ENCODE measurements at regions not wholly inside any gene's neighbourhood (a gene's known extent, or its start where the extent isn't known, plus 50 kb on each side); places are given as distances from the start of the nearest gene placed in this dataset.
"Not testable (repeated sequence)": the region's sequence is repeated elsewhere in the genome, so short reads cannot be mapped to it uniquely, and the experiment has no call there.

DNA sequence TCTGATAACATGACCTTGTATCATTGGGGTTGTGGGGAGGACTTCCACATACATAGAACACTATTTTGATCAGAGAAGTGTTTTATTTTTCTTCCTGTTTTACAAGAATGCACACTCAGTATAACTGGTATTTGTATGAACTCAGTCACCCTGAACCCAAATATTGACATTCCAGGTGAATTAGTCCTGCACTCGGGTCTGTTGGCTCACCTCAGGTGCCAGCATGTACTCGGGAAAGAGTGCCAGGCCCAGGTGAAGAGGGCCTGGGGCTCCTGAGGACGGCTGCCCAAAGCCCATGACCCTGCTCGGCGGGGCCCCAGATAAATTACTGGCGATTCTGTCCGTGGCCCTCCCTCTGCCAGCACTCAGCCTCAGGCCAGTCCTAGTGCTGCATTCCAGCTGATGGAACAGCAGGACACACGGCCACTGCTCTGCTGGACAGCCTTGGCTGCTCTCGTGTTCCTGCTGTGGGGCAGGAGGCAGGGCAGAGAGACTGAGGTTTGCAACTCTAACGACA, 75.4 kb upstream of the TMPRSS2 start:
- no peak for DNase-seq

DNA sequence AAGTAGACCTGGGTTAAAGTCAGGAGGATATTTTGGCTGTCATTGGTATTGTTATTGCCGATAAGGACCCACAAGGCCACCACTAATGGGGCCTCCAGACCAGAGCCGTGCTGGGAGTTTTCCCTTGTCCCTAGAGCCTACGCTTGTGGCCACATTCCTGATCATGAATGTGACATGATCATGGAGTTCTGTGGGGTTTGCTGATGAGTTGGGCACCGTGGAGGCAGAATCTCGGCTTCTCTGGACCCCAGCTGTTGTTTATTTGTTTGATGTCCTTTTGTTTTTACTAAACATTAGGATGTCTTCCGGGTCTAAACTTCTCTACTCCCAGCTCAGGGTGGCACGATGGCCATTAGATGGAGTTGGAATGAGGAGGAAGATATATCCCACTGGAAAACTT, 74.9 kb upstream of the TMPRSS2 start:
- no peak for DNase-seq

DNA sequence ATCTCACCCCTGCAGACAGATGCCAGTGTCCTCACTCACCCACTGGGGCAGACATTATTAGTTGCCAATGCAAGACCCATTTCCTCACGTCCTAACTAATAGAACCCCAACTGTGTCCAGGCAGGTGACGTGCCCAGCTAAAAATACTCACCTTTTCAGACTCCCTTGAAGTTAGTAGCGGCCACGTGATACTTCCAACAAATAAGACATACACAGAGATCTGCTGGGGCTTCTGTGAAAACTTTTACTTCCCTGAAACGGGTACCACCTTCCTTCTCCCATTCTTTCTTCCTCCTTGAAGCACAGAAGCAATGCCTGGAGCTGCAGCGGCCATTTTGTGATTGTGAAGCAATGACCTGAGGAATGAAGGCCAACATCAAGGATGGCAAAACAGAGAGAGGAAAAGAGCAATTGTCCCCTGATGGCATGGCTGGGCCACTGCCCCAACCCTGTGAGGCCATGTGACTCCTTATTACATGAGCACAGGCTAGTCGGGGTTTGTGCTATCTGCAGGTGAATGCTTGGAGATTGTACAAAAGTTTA, 74.4 kb upstream of the TMPRSS2 start:
- DNase-seq: no peak

DNA sequence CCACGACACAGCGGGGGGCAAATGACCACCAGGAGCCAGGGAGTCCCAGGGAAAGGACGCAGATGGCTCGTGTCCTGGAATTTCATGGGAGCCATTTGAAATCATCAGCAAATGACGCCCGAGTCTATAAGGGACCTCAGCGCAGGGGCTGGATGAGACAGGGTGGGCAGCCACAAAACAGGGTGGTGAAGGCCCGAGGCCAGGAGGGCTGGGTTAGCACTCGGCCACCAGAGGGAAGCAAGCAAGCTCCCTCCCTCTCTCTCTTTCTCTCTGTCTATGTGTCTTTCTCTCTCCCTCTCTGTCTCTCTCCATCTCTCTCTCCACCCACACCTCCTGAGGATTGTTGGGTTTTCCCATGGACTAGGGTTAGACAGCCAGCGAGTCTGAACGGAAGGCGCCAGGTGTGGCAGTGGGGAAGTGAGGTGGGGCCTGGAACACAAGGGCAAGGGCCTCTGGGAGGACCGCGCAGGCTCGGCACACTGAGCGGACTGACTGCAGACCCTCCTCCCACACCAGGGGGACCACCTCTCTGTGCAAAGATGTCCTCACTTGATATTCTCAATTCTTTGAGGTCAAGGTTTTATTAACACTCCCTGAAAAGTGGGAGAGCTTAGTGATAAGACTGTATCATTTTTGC, 73.8 kb upstream of the TMPRSS2 start:
- DNase-seq: no peak

DNA sequence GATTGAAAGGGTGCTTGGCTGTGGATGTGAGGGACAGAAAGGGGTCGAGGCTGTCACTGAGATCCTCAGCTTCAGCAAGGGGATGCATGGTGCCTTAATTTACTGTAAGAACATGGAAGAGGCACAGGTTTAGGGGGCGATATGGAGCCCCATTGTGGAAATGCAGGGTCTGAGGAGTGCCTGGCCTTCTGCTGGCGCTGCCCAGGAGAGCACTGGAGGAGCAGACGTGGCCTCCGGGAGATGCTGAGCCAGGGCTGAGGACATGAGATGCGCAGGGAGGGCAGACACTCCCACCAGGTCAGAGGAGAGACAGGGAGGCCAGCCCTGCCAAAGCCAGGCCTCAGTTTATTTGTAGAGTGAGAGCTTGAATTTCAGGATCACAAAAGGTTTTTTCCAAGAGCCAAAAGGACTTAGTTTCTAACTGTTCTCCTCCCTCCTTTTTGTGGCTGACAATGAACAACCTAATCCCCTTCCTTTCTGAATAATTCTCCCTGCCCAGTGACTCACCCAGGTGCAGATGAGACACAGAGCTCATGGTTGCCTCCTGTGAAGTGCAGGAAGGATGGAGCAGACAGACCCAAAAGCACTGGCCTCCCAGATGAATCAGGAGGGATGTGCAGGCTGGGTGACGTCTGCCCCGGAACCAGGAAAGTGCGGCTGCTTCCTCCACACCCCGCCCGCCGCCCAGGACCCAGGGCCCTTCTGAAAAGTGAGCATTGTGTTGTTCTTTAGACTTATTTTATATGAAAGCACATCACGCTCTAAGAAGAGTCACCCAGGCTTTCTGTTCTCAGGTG, 73.0 kb upstream of the TMPRSS2 start:
- DNase-seq: no peak

DNA sequence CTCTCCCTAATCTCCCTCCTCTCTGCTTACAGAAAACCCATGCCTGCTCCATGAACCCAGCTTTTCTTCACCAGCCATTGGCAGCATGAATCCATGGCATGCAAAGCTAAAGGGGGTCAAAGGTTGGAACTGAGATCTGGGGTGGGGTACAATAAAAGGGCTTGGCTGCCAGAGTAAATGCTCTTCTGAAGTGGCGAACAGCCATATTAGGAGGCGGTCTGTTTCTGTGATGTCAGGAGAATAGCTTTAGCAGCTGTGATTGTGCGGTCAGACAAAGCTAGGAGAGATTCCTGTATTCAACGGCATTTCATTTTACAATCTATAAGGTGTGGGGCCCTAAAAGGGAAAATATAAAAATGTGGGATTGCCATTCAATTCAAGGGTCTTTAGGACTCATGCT, 71.7 kb upstream of the TMPRSS2 start:
- no peak for DNase-seq

DNA sequence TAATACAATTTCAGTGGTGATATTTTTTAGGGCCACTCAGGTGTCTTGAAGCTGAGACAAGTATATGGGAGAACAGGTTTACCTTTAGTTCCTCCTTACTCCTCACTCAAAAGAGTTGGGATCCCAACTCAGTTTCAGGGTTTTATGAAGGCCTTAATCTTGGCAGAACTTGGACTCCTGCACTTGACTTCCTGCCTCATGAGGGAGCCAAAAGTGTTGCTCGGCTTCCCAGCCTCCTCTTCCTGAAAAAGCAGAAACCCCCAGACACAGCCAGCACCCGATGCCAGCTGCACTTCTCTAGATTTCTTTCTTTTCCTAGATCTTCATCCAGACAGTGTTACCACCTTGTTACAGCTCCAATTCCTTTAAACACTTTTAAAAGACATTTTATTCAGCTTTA, 70.8 kb upstream of the TMPRSS2 start:
- no peak for DNase-seq

DNA sequence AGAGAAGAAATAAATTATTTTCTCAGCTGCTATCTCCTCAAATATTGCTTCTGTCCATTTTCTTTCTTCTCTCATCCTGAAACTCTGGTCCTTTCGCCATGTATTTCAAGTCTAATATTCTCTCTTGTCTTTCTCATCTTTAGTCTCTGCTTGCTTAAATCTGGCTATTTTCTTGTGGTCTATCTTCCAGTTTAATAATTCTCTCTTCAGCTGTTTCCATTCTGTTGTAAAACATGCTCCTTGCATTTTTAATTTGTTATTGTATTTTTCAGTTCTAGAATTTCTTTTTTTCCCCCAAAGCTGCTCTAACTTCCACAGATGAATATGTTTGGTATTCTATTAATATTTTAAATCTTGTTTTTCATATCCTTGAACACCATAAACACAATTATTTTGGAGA, 70.1 kb upstream of the TMPRSS2 start:
- no peak for DNase-seq

DNA sequence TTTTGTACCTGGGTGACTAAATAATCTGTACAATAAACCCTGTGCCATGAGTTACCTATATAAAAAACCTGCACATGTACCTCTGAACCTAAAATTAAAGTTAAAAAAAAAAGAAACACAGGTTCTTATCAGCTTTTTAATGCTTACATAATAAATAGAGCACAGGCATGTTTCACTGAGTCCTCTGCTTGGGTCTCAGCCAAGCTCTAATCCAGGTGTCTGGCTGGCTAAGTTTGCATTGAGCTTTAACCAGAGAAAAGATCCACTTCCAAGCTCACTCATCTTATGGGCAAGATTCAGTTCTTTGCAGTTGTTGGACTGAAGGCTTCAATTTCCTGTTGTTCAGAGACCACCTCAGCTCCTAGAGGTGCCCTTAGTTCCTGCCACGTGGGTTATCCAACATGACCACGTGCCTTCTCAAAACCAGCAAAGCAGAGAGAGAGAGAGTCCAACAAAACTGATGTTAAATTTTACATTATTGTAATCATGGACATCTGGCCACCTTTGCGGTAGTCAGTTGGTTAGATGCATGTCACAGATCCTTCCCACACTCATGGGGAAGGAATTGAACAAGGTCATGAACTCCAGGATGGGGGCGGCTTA, 68.2 kb upstream of the TMPRSS2 start:
- no peak for DNase-seq

DNA sequence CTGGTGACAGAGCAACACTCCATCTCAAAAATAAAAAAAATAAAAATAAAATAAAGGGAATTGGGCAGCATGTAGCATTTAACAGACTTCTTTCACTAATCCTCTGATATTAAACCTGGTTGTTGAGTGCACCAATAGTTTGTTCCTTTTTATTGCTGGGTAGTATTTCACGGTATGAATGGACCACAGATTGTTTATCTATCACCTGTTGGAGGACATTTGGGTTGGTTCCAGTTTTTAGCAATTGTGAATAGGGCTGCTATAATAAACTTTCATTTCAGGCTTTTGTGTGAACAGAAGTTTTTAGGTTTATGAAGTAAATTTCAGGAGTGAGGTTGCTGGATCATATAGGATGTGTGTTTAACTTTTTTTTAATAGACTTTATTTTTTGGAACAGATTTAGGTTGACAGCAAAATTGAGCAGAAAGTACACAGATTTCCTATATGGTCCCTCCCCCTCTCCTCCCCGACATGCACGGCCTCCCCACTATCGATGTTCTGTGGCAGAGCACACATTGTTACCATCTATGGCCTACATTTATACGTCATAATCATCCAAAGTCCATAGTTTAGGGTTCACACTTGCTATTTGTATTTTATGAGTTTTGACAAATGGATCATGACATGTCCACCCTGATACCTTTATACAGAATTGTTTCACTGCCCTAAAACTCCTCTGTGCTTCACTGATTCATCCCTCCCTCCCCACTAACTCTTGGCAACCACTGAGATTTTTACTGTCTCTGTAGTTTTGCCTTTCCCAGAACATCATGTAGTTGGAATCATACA, 66.1 kb upstream of the TMPRSS2 start:
- no peak for DNase-seq

DNA sequence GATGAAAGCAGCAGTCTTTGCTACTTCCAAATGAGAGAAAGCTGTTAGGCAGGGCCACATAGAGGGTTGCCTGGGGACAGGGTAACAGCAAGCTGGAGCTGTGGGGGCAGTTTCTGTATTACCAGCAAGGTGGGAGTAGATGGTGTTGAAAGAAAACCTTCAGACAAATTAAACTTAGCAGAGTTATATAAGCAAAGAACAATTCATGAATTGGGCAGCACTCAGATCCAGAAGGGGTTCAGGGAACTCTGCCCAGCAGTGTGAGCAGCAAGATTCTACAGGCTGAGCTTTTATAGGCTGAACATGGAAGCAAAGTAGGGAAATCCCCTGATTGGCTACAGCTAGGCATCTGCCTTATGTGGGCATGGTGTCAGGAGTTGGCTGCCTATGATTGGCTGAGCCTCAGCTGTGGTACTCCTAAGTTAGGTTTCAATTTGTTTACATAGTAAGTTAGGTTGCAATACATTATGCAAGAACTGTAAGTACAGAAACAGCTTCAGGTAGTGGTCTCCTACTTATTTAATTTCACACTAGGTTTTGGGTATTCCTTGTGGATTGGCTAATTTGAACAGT, 64.1 kb upstream of the TMPRSS2 start:
- DNase-seq: no peak

DNA sequence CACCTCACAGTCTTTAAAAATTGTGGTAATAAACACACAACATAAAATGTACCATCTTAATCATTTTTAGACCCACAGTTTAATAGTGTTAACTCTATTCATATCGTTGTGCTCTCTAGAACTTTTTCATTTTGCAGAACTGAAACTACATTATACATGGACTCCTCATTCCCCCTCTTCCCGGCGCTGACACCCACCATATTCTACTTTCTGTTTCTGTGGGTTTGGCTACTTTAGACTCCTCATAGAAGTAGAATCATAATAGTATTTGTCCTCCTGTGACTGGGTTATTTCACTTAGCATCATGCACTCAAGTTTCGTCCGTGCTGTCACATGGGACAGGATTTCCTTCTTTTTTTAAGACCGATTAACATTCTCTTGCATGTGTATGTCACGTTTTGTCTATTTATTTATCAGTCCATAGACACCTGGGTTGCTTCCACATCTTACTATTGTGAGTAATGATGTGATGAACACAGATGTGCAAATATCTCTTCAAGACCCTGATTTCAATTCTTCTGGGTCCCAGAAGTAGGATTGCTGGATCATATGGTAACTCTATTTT, 62.9 kb upstream of the TMPRSS2 start:
- no peak for DNase-seq

DNA sequence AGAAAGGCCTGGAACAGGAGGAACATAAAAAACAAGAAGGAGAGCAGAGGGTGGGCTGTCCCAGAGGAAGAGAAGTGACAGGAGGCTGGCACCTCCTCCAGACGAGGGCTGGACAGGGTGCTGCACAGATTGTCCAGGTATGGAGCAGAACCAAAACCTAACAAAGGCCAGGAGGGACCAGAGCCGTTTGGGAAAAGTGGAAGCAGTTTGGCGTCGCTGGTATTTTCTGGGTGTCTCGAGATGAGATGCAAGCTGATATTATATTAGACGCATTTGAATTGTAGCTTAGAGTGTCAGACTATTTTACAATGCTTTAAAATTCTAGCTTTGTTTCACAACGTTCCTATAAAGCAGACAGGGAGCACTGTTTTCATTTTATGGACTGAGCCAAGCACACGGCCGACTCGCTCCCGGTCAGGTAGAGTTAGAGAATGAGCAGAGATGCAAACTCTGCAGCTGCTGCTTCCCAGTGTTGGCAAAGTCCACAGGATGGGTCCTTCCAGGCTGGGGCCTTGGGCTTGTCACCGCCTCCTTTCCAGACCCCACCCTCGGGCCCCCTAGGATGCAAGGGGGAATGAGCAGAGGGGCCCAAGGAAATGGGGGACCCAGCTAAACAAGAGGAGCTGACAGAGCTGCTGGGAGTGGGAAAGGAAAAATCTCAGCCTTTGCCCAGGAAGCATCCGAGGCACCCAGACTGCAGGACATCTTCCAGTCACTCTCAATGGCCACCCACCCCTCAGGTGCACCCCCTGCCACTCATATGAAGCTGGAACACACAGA, 60.8 kb upstream of the TMPRSS2 start:
- DNase-seq: no peak

DNA sequence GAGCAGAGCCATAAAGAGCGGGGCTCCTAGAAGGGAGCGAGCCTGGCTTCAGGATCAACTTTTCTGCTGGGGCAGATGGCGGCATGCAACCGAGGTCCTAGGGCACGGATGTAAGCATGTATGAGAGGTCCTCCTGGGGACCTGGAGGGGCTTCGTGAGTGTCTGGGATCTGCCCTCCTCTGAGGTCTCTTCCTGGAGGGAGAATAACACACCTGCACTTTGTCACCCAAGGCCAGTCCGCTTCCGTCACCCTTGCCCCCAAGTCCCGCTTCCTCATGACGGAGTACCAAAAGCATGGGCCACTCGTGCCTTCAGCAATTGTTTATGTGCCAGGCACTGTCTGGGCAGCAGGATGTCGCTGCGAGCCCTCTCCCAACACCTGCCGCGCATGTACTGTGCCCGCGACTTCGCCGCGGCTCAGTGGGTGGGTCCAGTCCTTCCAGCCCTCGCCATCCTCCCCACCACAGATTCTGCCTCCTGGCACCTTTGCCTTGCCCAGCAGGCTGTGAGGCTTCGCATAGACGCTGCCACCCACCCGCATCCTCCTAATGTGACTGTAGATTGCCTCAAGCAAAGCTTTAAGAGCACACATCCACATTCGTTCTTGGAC, 60.0 kb upstream of the TMPRSS2 start:
- no peak for DNase-seq

DNA sequence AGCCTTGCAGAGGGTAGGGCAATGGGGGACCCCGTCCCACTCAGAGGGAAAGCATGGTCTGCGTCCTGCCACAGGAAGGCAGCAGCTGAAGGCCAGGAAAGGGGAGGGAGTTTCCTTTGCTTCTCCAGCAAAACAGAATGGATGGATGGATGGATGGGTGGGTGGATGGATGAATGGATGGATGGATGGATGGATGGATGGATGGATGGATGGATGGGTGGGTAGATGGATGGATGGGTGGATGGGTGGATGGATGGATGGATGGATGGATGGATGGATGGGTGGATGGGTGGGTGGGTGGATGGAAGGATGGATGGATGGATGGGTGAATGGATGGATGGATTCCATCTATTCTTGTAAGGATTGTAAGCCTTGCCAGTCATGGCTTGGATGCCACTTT, 59.3 kb upstream of the TMPRSS2 start:
- not testable (repeated sequence) for DNase-seq

DNA sequence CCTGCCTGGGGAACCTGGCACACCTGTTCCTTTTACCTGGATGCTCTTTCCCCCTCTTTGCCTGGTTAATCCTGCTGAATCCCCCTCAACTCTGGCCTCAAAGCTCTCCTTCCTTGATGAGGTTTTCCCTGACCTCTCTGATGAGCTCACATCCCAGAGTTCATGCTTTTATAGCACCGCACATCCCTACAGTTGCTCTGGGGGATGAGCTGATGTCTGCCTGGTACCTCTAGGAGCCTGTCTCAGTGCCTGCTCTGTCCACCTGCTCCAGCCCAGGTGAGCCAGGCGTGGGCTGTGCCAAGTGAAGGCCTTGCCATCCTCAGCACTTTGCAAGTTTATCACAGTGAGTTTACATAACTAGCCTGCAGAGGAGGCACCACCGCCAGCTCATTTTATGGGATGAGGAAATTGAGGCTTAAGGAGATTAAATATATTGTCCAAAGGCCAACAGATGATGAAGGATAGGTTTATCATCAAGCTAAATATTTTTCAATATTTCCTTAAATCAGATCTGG, 58.6 kb upstream of the TMPRSS2 start:
- DNase-seq: no peak

DNA sequence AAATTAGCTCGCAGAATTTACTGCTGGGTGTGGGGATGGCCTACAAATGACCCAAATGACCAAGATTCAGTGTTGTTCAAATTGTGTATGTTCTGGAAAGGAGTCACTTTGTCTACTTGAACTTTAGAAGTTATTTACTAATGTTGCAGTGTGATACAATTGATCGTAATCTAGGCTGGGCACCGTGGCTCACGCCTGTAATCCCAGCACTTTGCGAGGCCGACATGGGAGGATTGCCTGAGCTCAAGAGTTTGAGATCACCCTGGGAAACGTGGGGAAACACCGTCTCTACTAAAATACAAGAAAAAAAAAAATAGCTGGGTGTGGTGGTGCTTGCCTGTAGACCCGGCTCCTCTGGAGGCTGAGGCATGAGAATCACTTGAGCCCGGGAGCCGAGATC, 57.6 kb upstream of the TMPRSS2 start:
- DNase-seq: no peak

DNA sequence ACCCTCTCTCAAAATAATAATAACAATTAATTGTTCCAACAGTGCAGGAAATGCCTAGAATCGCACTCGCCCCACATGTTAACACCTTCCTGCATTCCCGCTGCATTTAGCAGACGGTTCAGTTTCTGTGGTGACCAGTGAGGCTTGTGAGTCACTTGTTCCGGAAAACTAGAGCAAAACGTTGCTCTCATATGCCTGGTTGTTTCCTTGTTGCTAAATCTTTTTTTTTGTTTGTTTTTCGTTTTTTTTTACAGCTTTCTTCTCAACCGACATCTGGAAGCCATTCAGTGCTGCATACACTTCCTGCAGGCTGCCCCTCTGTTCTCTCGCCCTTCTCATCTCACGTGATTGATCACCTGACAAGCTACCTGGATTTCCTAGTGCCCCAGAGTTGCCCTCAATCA, 56.9 kb upstream of the TMPRSS2 start:
- no peak for DNase-seq

DNA sequence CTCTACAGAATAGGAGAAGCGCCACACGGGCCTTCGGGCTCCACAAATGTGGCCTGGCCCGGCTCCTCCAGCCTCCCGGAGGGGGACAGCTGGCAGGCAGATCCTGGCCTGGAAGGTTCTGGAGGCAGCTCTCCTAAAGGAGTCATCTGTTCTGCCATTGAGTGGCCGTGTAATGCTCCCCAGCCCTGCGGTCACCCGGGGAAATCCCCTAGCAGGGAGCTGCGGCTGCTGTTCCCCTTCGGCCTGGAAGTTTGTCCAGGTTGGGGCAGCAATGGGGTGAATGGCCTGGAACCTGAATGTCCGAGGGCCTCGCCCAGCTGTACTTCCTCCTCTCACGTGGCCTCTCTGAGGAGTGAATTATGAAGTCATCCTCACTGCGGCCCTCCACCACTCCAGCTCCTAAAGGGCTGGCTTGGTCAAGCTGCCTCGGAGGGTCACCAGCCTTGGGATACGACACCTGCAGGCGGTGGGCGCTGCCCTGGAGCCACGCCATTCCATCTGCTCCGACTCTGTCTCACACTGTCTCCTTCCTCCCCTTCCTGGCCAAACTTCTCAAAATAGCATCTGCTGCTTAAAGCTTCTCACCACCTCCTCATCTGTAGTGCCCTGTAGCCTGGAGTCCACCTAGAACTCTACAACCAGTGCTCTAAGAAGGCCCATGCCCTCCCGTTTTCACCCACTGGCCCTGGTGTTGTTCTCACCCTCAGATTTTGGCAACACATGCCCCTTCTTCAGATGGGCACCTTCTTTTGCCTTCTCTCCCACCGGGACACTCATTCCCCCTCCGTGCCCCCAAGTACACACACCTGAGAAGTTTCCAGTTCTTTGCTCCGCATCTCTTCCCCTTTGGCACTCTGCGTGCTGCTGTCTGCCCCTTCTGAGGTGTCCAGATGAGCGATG, 54.4 kb upstream of the TMPRSS2 start:
- no peak for DNase-seq

DNA sequence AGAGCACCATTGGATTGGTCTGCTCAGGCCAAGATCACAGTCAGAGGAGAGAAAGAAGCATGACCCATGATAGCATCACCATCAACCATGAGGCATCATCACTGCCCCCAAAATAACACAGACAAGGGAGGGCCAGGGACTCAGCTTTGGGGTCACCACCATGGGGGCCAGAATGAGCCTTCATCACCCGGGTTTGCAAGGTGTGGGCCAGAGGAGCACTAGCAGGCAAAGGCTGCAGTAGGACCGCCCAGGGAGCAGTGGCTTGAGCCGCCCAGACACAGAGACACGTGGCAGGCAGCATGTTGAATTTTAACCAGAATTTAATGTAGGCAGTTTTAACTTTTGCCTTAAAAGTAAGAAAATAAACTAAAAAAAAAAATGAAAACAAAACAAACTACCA, 53.7 kb upstream of the TMPRSS2 start:
- no peak for DNase-seq
